ENCODE measurements at regions not wholly inside any gene's neighbourhood (a gene's known extent, or its start where the extent isn't known, plus 50 kb on each side); places are given as distances from the start of the nearest gene placed in this dataset.
"Not testable (repeated sequence)": the region's sequence is repeated elsewhere in the genome, so short reads cannot be mapped to it uniquely, and the experiment has no call there.

- H3K4me3 ChIP-seq (ENCODE audit: low read depth, low read length), result no peak overlapping the region
- no peak for TF ChIP-seq CTCF (IDR thresholded peaks at IDR 0.05; ENCODE audit: borderline replicate concordance, insufficient read depth, low read depth, low read length)
Measured at GRCh38 chr4:32932156-32932555, 2212.0 kb downstream of the PCDH7 start.

- H3K4me3 ChIP-seq (ENCODE audit: low read depth, low read length), result not testable (repeated sequence)
Measured at GRCh38 chr4:32939222-32939621, 2219.1 kb downstream of the PCDH7 start.

- H3K4me3 ChIP-seq (ENCODE audit: low read depth, low read length), result no peak overlapping the region
Measured at GRCh38 chr4:32950866-32951265, 2230.7 kb downstream of the PCDH7 start.

GRCh38 chr4:32958586-32958985 is 2238.4 kb downstream of the PCDH7 start:
- H3K4me3 ChIP-seq (ENCODE audit: low read depth, low read length), result no peak overlapping the region
- no peak for TF ChIP-seq CTCF (IDR thresholded peaks at IDR 0.05; ENCODE audit: borderline replicate concordance, insufficient read depth, low read depth, low read length)

More at GRCh38 chr4:32950866-32951265, 2230.7 kb downstream of the PCDH7 start:
- no peak for TF ChIP-seq CTCF (IDR thresholded peaks at IDR 0.05; ENCODE audit: borderline replicate concordance, insufficient read depth, low read depth, low read length)

- TF ChIP-seq CTCF (IDR thresholded peaks at IDR 0.05; ENCODE audit: borderline replicate concordance, insufficient read depth, low read depth, low read length), result no peak
Measured at GRCh38 chr4:32962100-32962499, 2241.9 kb downstream of the PCDH7 start.

GRCh38 chr4:32985256-32985655 is 2265.1 kb downstream of the PCDH7 start:
- TF ChIP-seq CTCF (IDR thresholded peaks at IDR 0.05; ENCODE audit: borderline replicate concordance, insufficient read depth, low read depth, low read length), result no peak
- H3K4me3 ChIP-seq (ENCODE audit: low read depth, low read length), result no peak overlapping the region

More at GRCh38 chr4:32962100-32962499, 2241.9 kb downstream of the PCDH7 start:
- H3K4me3 ChIP-seq (ENCODE audit: low read depth, low read length), result no peak overlapping the region

GRCh38 chr4:32986236-32986635 is 2266.1 kb downstream of the PCDH7 start:
- TF ChIP-seq CTCF (IDR thresholded peaks at IDR 0.05; ENCODE audit: borderline replicate concordance, insufficient read depth, low read depth, low read length), result no peak
- H3K4me3 ChIP-seq (ENCODE audit: low read depth, low read length), result no peak overlapping the region

- TF ChIP-seq CTCF (IDR thresholded peaks at IDR 0.05; ENCODE audit: borderline replicate concordance, insufficient read depth, low read depth, low read length), result no peak
- H3K4me3 ChIP-seq (ENCODE audit: low read depth, low read length), result no peak overlapping the region
Measured at GRCh38 chr4:32987111-32987510, 2266.9 kb downstream of the PCDH7 start.

Data from GM12875 (cell line).